Mucosa of stomach (tissue), 1 donor: ENCODE measurements at regions not wholly inside any gene's neighbourhood (a gene's known extent, or its start where the extent isn't known, plus 50 kb on each side); places are given as distances from the start of the nearest gene placed in this dataset.

Experiments used
- H3K27me3 ChIP-seq: one replicate; pipeline ENCODE4 v1.7.0; 2013; ENCODE audit warnings: mild to moderate bottlenecking, low read length; ENCODE audit not compliant: control insufficient read depth, insufficient read depth
- H3K36me3 ChIP-seq: one replicate; pipeline ENCODE4 v1.7.0; 2013; ENCODE audit warnings: low read length; ENCODE audit not compliant: control insufficient read depth, insufficient read depth
- H3K4me1 ChIP-seq: one replicate; pipeline ENCODE4 v1.7.0; 2013; ENCODE audit warnings: mild to moderate bottlenecking, low read length; ENCODE audit not compliant: control insufficient read depth, insufficient read depth
- H3K4me3 ChIP-seq: one replicate; pipeline ENCODE4 v1.7.0; 2013; ENCODE audit warnings: low read length
- H3K9ac ChIP-seq: one replicate; pipeline ENCODE4 v1.7.0; 2013; ENCODE audit warnings: mild to moderate bottlenecking, low read length, moderate library complexity
- H3K9me3 ChIP-seq: one replicate; pipeline ENCODE4 v1.7.0; 2013; ENCODE audit warnings: mild to moderate bottlenecking, low read length, moderate library complexity; ENCODE audit not compliant: control insufficient read depth
- donor health status: Pancreatic carcinoma.

DNA sequence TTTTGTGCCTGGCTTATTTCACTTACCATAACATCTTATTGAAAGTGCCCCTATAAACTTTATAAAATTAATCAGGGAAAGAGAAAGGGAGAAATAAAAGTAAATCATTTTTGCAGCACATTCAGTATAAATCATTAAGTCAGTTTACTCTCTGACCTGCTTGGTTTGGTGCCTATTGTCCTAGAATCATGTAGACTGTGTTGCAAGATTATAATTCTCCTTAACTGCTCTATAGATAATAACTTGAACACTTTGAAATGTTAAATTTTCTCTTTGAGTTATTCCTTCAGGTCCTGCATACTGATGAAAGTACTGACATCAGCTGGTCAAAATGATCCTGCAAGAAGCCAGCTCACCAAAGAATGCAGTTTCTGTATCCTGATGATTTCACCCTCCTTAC, 969.6 kb upstream of the GJE1 start:
- no peak overlapping the region for H3K4me3 ChIP-seq
- H3K9ac ChIP-seq, result no peak overlapping the region
- H3K9me3 ChIP-seq, result no peaks in the 10 kb centered on the region
- H3K36me3 ChIP-seq, result no peaks in the 10 kb centered on the region
- H3K4me1 ChIP-seq, result peaks cover 17% of the 10 kb centered on the region
- H3K27me3 ChIP-seq, result no peaks in the 10 kb centered on the region

DNA sequence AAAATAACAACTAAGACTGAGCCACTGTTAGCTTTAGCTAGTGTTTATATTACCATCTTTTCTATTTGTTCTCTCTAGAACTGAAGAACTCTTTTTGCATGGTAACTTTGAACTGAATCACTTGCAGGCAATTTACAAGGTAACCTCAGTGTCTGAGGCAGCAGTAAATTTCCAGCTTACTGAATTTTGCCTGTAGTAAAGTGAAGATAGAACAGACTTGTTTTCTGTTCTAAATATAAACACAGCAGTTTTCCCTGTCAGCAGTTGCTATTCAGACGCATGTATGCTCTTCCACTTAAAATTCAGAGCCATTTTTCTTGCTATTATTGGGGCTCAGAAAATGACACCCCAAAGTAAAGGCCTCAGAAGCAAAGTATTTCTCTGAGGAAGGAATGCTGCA, 974.0 kb upstream of the GJE1 start:
- Histone ChIP-seq H3K4me1 (peaks cover under 1% of the 10 kb centered on the region), H3K9me3 (no peaks in the 10 kb centered on the region), H3K4me3 (no peak overlapping the region)

DNA sequence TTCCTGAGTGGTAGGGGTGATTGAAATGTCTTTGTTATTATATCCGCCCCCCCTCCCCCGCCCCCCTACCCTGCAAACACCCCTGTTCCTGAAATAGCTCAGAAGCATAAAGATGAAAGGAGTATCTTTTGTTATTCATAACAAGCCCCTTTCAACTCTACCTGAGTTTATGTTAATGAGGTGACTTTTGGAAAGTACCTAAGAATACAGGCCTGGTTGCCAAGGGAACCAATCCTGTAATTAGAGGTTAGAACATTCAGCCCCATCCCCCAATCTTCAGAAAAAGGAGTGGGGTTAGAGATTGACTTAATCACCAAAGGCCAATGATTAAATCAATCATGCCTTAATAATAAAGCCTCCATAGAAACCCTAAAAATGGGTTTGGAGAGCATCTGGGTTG, 979.2 kb upstream of the GJE1 start:
- no peaks in the 10 kb centered on the region for H3K27me3 ChIP-seq
- no peaks in the 10 kb centered on the region for H3K4me1 ChIP-seq
- no peak overlapping the region for H3K4me3 ChIP-seq
- H3K9ac ChIP-seq, result no peak overlapping the region
- no peaks in the 10 kb centered on the region for H3K9me3 ChIP-seq
- H3K36me3 ChIP-seq, result no peaks in the 10 kb centered on the region

More for the DNA sequence above, 974.0 kb upstream of the GJE1 start:
- H3K27me3 ChIP-seq, result no peaks in the 10 kb centered on the region
- no peak overlapping the region for H3K9ac ChIP-seq
- no peaks in the 10 kb centered on the region for H3K36me3 ChIP-seq

DNA sequence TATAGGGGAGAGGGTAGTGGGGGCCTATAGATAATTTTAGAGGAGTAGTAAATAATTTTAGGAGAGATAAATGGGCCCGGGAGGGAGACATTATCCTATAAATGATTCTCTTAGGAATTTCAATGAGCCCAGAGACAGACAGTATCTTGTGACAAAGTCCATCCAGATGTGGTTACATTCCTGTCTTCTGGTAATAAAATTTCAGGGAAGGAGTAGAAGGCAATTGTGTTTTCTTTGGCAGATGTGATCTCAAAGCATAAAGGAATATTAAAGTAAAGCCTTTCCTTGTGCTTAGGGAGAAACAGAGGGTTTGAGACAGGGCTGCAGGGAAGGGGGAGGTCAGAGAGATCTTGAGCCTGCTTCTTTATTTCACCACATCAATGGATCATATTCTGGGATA, 979.8 kb upstream of the GJE1 start:
- Histone ChIP-seq H3K27me3 (no peaks in the 10 kb centered on the region), H3K4me3 (no peak overlapping the region), H3K36me3 (no peaks in the 10 kb centered on the region), H3K4me1 (no peaks in the 10 kb centered on the region), H3K9me3 (no peaks in the 10 kb centered on the region), H3K9ac (no peak overlapping the region)

DNA sequence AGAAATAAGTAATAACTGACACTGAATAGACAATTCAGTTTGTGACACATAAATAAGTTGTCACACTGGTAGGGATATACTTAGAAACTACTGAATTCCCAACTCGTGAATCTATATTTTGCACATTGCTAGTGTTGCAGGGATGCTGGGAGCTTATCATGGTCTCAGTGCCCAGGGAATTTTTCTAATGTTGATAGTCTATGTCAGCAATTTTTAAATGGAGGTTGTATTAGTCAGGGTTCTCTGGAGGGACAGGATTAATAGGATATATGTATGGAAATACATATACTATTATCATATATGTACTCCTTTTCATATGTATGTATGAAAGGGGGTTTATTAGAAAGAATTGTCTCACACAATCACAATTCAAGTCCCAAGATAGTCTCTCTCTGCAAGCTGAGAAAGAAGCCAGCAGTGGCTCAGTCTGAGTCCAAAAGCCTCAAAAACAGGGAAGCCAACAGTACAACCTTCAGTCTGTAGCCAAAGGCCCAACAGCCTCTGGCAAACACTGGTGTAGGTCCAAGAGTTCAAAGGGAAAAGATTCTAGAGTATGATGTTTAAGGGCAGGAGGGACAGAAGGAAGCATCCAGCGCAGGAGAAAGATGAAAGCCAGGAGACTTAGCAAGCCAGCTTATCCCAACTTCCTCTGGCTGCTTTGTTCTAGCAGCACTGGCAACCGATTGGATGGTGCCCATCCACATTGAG, 980.9 kb upstream of the GJE1 start:
- H3K4me1 ChIP-seq, result no peaks in the 10 kb centered on the region
- no peaks in the 10 kb centered on the region for H3K27me3 ChIP-seq
- H3K9ac ChIP-seq, result no peak overlapping the region
- H3K36me3 ChIP-seq, result no peaks in the 10 kb centered on the region
- H3K4me3 ChIP-seq, result no peak overlapping the region
- H3K9me3 ChIP-seq, result no peaks in the 10 kb centered on the region

DNA sequence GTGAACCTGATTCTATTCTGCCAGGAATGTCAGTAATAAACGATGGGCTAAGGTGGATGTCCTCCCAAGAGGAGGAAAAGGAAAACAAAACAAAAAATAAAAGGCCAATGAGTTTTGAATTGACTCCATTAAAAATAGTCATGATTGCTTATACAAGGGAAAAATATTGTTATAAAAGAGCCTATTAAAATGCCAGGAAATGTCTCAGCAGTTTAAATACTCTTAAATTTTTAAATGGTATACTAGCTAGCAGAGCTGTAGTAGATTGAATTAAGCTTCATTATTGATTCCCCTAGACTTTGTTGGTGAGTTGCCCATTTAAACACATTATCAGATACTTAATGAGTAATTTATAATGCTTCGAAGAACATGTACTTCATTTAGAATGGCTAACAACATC, 990.9 kb upstream of the GJE1 start:
- H3K36me3 ChIP-seq, result no peaks in the 10 kb centered on the region

DNA sequence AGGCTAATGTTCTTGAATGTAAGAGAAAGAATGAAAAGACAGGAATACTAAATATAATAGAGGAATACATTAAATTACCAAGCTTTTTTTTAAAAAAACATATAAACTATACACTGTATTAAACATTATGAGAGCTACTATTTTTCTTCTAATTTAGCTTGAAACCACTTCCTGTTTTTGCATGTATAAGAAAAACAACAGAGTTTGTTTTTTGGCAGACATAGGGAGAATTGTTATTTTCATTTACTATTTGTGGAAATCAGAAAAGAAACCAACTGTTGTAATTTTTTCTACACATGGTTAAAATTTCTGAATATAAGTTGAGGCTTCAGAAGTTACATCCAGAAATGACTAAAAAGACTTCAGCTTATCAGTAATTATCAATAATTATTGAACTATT, 991.8 kb upstream of the GJE1 start:
- H3K9ac ChIP-seq, result no peak overlapping the region
- H3K9me3 ChIP-seq, result no peaks in the 10 kb centered on the region
- no peaks in the 10 kb centered on the region for H3K36me3 ChIP-seq
- H3K27me3 ChIP-seq, result no peaks in the 10 kb centered on the region
- H3K4me3 ChIP-seq, result no peak overlapping the region
- no peaks in the 10 kb centered on the region for H3K4me1 ChIP-seq

More for the DNA sequence above, 990.9 kb upstream of the GJE1 start:
- Histone ChIP-seq H3K4me1 (no peaks in the 10 kb centered on the region), H3K4me3 (no peak overlapping the region), H3K9ac (no peak overlapping the region), H3K9me3 (no peaks in the 10 kb centered on the region), H3K27me3 (no peaks in the 10 kb centered on the region)

DNA sequence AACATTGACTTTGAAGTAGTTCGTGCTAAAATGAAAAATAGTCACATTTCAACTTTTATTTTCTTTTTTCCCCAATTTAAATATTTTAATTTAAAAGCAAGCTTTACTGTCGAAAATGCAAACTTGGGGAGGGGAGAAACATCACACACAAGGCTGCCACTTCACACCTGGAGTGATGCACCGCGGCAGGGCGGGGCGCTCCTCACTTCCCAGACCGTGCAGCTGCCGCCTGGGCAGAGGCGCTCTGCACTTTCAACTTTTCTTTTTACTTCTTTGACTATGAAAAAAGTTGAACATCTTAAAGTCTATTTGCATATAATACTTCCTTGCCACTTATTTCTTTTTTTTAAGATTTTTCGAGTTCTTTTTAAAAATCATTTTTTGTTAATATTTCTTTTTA, 993.3 kb upstream of the GJE1 start:
- H3K9ac ChIP-seq, result no peak overlapping the region
- H3K9me3 ChIP-seq, result no peaks in the 10 kb centered on the region
- H3K36me3 ChIP-seq, result no peaks in the 10 kb centered on the region
- H3K4me1 ChIP-seq, result no peaks in the 10 kb centered on the region
- H3K27me3 ChIP-seq, result no peaks in the 10 kb centered on the region
- H3K4me3 ChIP-seq, result no peak overlapping the region

DNA sequence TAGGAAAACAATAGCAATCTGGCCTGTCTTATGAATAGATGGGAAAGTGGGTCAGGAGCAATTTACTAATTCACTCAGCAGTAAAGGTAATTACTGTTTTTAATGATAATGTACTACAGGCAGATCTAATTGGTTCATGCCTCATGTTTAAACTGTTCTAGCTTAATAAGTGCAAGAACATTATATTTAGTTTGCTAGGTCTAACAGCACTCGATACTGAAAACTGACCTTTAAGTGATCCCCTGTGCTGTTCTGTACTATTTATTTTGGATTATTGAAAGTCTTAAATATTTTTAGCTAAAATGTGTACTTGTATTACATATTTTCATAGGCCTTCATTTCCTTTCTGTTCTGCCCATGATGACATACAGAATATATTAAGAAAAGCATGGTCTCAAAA, 998.0 kb upstream of the GJE1 start:
- no peaks in the 10 kb centered on the region for H3K36me3 ChIP-seq
- H3K9me3 ChIP-seq, result no peaks in the 10 kb centered on the region
- H3K4me1 ChIP-seq, result no peaks in the 10 kb centered on the region
- H3K27me3 ChIP-seq, result no peaks in the 10 kb centered on the region
- no peak overlapping the region for H3K9ac ChIP-seq
- no peak overlapping the region for H3K4me3 ChIP-seq

DNA sequence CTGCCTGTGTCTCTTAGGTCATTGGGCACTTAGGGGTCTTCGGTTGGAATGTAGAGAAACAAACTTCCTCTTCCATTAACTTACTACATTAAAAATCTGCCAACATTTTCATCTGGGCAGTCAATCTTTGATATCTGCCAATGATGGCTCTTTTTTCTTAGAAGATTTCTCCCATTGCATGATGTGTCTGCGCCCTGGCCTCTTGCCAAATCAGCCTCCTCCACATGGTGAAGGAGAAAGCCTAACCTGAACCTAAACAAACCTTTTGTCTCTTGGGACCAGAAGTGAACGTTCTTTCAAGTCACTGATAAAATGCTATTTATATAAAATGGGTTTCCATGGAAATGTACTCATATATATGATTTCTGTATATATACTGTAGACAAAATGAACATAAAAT, 998.9 kb upstream of the GJE1 start:
- Histone ChIP-seq H3K27me3 (no peaks in the 10 kb centered on the region), H3K9ac (no peak overlapping the region), H3K4me1 (no peaks in the 10 kb centered on the region), H3K9me3 (no peaks in the 10 kb centered on the region), H3K4me3 (no peak overlapping the region), H3K36me3 (no peaks in the 10 kb centered on the region)

DNA sequence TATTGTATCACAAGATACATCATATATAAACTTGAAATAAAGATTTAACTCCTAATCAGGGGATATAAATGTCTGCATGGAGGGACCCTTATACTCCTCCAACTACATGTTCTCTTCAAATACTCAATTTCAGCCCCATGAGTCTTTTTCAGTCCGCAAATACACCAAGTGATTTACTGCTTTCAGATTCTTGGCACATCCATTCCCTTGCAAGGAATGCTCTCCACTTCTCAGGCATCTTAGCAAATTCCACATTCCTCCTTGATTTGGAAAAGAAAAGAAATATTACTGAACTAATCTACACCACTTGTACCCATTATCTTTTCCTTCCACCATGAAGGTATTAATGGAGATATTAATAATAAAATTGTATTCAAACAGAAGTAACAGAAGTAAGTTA, 999.4 kb upstream of the GJE1 start:
- Histone ChIP-seq H3K36me3 (no peaks in the 10 kb centered on the region), H3K4me1 (no peaks in the 10 kb centered on the region), H3K9me3 (no peaks in the 10 kb centered on the region), H3K27me3 (no peaks in the 10 kb centered on the region), H3K9ac (no peak overlapping the region), H3K4me3 (no peak overlapping the region)

DNA sequence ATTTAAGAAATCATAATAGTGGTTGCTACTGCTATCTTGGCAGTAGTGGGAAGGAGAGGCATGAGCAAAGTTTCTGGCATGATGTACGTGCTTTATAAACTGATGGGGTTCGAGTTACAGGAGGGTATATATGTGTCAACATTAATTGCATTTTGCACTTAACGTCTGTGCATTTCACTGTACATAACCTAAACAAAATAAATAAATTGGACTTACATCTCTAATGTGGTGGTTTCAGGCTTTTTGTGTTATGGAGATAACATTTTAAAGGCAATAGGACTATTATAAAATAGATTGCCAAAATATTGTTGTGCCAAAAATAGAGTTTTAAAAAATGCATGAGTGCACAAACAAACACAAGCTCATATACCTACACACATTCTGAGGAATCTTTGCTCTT, 1001.1 kb upstream of the GJE1 start:
- Histone ChIP-seq H3K4me1 (no peaks in the 10 kb centered on the region), H3K9me3 (no peaks in the 10 kb centered on the region), H3K36me3 (no peaks in the 10 kb centered on the region), H3K4me3 (no peak overlapping the region), H3K27me3 (no peaks in the 10 kb centered on the region), H3K9ac (no peak overlapping the region)

DNA sequence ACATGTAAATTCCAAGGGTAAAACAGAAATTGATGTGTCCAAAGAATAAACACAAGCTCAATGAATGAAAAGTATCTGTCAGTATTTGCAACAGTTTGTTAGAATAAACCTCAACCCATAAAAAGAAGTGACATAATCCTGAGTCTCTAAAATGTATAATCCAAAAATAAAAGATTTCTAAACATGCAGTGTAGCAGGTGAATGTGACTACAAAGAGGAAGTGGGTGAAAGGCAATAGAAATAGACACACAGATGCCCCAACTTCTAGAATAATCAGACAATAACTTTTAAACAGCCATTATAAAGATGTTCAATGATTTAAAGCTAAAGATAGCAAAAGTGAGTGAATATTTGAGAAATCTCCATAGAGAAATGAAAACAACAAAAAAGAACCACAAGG, 1009.2 kb upstream of the GJE1 start:
- Histone ChIP-seq H3K36me3 (no peaks in the 10 kb centered on the region), H3K4me1 (no peaks in the 10 kb centered on the region), H3K27me3 (no peaks in the 10 kb centered on the region), H3K9me3 (no peaks in the 10 kb centered on the region), H3K4me3 (no peak overlapping the region), H3K9ac (no peak overlapping the region)
